ENCODE measurements at regions not wholly inside any gene's neighbourhood (a gene's known extent, or its start where the extent isn't known, plus 50 kb on each side); places are given as distances from the start of the nearest gene placed in this dataset.

- TF ChIP-seq CTCF (IDR thresholded peaks at IDR 0.05; ENCODE audit: low read length) (no peak), EZH2 (IDR thresholded peaks at IDR 0.05; ENCODE audit: borderline replicate concordance, low read length) (no peak)
These were observed 1260.2 kb upstream of the SORCS1 start for GRCh38 chr10:108424656-108425055.

Data from OCI-LY1 (cell line).